ENCODE measurements at regions not wholly inside any gene's neighbourhood (a gene's known extent, or its start where the extent isn't known, plus 50 kb on each side); places are given as distances from the start of the nearest gene placed in this dataset.

- H3K4me1 Mint-ChIP-seq, result no peaks in the 10 kb centered on the region
- H3K4me3 Mint-ChIP-seq, result no peak overlapping the region
- H3K27ac Mint-ChIP-seq, result no peak overlapping the region
- no peak for TF ChIP-seq CTCF (IDR thresholded peaks at IDR 0.05)
- H3K36me3 Mint-ChIP-seq (ENCODE audit: low read depth), result no peaks in the 10 kb centered on the region
- DNase-seq, result no peak
- H3K9me3 Mint-ChIP-seq, result peaks cover 18% of the 10 kb centered on the region
- no peaks in the 10 kb centered on the region for H3K27me3 Mint-ChIP-seq (ENCODE audit: low read depth, poor library complexity)
These were observed 54.6 kb upstream of the CADM2 start for GRCh38 chr3:84904212-84904611.

GRCh38 chr3:84904816-84905555, 53.8 kb upstream of the CADM2 start:
- no peak overlapping the region for H3K4me3 Mint-ChIP-seq
- H3K9me3 Mint-ChIP-seq, result peaks cover 11% of the 10 kb centered on the region
- H3K27ac Mint-ChIP-seq, result no peak overlapping the region
- H3K36me3 Mint-ChIP-seq (ENCODE audit: low read depth), result no peaks in the 10 kb centered on the region
- no peaks in the 10 kb centered on the region for H3K4me1 Mint-ChIP-seq
- no peaks in the 10 kb centered on the region for H3K27me3 Mint-ChIP-seq (ENCODE audit: low read depth, poor library complexity)
- DNase-seq, result no peak
- no peak for TF ChIP-seq CTCF (IDR thresholded peaks at IDR 0.05)

- no peak for TF ChIP-seq CTCF (IDR thresholded peaks at IDR 0.05)
- H3K27me3 Mint-ChIP-seq (ENCODE audit: low read depth, poor library complexity), result no peaks in the 10 kb centered on the region
- H3K27ac Mint-ChIP-seq, result no peak overlapping the region
- peaks cover 6% of the 10 kb centered on the region for H3K9me3 Mint-ChIP-seq
- no peak for DNase-seq
- no peaks in the 10 kb centered on the region for H3K36me3 Mint-ChIP-seq (ENCODE audit: low read depth)
- no peak overlapping the region for H3K4me3 Mint-ChIP-seq
- no peaks in the 10 kb centered on the region for H3K4me1 Mint-ChIP-seq
These were observed 53.3 kb upstream of the CADM2 start for GRCh38 chr3:84905556-84905920.

GRCh38 chr3:84906065-84906464, 52.7 kb upstream of the CADM2 start:
- H3K36me3 Mint-ChIP-seq (ENCODE audit: low read depth), result no peaks in the 10 kb centered on the region
- no peak for TF ChIP-seq CTCF (IDR thresholded peaks at IDR 0.05)
- no peaks in the 10 kb centered on the region for H3K4me1 Mint-ChIP-seq
- H3K4me3 Mint-ChIP-seq, result no peak overlapping the region
- no peak for DNase-seq
- H3K9me3 Mint-ChIP-seq, result peaks cover 5% of the 10 kb centered on the region
- no peak overlapping the region for H3K27ac Mint-ChIP-seq
- H3K27me3 Mint-ChIP-seq (ENCODE audit: low read depth, poor library complexity), result no peaks in the 10 kb centered on the region
